ENCODE measurements at regions not wholly inside any gene's neighbourhood (a gene's known extent, or its start where the extent isn't known, plus 50 kb on each side); places are given as distances from the start of the nearest gene placed in this dataset.

DNA sequence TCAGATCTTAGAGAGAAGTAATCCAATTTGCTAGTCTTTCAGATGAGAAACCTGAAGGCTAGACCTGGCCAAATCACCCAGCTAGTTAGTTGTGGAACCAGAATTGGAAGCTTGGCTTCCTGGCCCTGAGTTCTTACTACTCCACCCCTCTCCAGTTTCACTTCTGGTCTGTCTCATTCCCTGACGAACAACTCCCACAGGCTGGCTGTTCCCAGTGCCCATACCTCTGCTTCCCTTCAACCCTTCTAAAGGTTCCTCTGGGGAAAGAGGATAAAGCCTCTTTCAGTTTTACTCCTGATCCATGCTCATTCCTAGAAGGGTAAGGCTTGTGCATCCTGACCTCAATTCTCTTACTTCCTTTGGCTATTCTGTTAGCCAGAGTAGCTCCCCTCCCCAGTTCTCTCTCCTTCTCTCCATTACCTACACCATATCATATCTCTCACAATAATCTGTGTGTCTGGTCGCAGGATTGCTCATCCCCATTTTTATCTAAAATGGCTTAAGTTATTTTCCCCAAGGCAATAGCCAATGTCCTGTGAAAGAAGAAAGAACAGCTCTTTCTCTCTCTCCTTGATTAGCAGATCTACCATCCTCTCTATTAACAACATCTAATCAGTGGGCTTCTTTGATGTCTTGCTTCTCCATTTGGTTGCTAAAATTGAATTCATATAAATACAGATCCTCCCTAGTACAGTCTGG, 155.0 kb upstream of the MAOA start:
- TF ChIP-seq CBX5 (IDR thresholded peaks at IDR 0.05; ENCODE audit: low read depth, low read length) (no peak), CEBPB (IDR thresholded peaks at IDR 0.05; ENCODE audit: low read depth, low read length) (no peak), NRF1 (IDR thresholded peaks at IDR 0.05; ENCODE audit: low read depth, low read length) (no peak), MAFK (IDR thresholded peaks at IDR 0.05; ENCODE audit: low read depth, low read length) (no peak)
